Mesothelial cell of epicardium (in vitro differentiated cells): ENCODE measurements at regions not wholly inside any gene's neighbourhood (a gene's known extent, or its start where the extent isn't known, plus 50 kb on each side); places are given as distances from the start of the nearest gene placed in this dataset.
A peak's percentile ranks its signal among the peaks of the same experiment; 100 is the strongest.

Source experiments
- DNase-seq, 2 experiments: peaks; one replicate each; pipeline ENCODE4 v3.0.0; 2021; ENCODE audit warnings: low spot score in 2 of 2; ENCODE audit not compliant: unreplicated experiment in 2 of 2
- H3K27ac Mint-ChIP-seq: 2 replicates; pipeline ENCODE4 v1.8.0; 2021; ENCODE audit warnings: mixed read lengths
- H3K27me3 Mint-ChIP-seq: 2 replicates; pipeline ENCODE4 v1.8.0; 2021; ENCODE audit warnings: low read depth, mixed read lengths
- H3K36me3 Mint-ChIP-seq: 2 replicates; pipeline ENCODE4 v1.8.0; 2021; ENCODE audit warnings: mixed read lengths
- H3K4me1 Mint-ChIP-seq: 2 replicates; pipeline ENCODE4 v1.8.0; 2021; ENCODE audit warnings: mixed read lengths
- H3K4me3 Mint-ChIP-seq: 2 replicates; pipeline ENCODE4 v1.8.0; 2021; ENCODE audit warnings: mild to moderate bottlenecking, moderate library complexity, mixed read lengths
- H3K9me3 Mint-ChIP-seq: 2 replicates; pipeline ENCODE4 v1.8.0; 2021; ENCODE audit warnings: mixed read lengths
- CTCF ChIP-seq: fragments of 200-600 bp; sonication (generic); IDR thresholded peaks from one replicate; pipeline ENCODE4 v1.5.0; 2021; ENCODE audit warnings: antibody characterized with exemption; ENCODE audit not compliant: unreplicated experiment

- Mint-ChIP-seq H3K36me3 (peaks cover under 1% of the 10 kb centered on the region), H3K4me1 (no peaks in the 10 kb centered on the region), H3K9me3 (peaks cover 37% of the 10 kb centered on the region), H3K27me3 (no peaks in the 10 kb centered on the region), H3K27ac (no peak overlapping the region), H3K4me3 (no peak overlapping the region)
- no peak for DNase-seq
- TF ChIP-seq CTCF, result no peak
Observed at GRCh38 chr10:83433705-83434104, 705.6 kb upstream of the GHITM start.

GRCh38 chr10:83448013-83448412, 691.3 kb upstream of the GHITM start:
- Mint-ChIP-seq H3K4me3 (no peak overlapping the region), H3K9me3 (peaks cover 4% of the 10 kb centered on the region), H3K4me1 (peaks cover 9% of the 10 kb centered on the region), H3K36me3 (no peaks in the 10 kb centered on the region), H3K27me3 (no peaks in the 10 kb centered on the region), H3K27ac (no peak overlapping the region)
- TF ChIP-seq CTCF, result no peak
- DNase-seq, result no peak

GRCh38 chr10:83458611-83459010, 680.7 kb upstream of the GHITM start:
- Mint-ChIP-seq H3K4me3 (no peak overlapping the region), H3K36me3 (peaks cover under 1% of the 10 kb centered on the region), H3K27ac (no peak overlapping the region), H3K27me3 (no peaks in the 10 kb centered on the region), H3K9me3 (peaks cover 2% of the 10 kb centered on the region), H3K4me1 (peaks cover 9% of the 10 kb centered on the region)
- no peak for TF ChIP-seq CTCF
- no peak for DNase-seq

GRCh38 chr10:83459124-83459523, 680.2 kb upstream of the GHITM start:
- no peak for DNase-seq
- no peaks in the 10 kb centered on the region for H3K27me3 Mint-ChIP-seq
- H3K4me1 Mint-ChIP-seq, result peaks cover 7% of the 10 kb centered on the region
- no peak overlapping the region for H3K4me3 Mint-ChIP-seq
- peaks cover 5% of the 10 kb centered on the region for H3K9me3 Mint-ChIP-seq
- peaks cover 2% of the 10 kb centered on the region for H3K36me3 Mint-ChIP-seq
- no peak for TF ChIP-seq CTCF
- no peak overlapping the region for H3K27ac Mint-ChIP-seq

GRCh38 chr10:83469728-83470331, 669.5 kb upstream of the GHITM start:
- peaks cover 16% of the 10 kb centered on the region for H3K36me3 Mint-ChIP-seq
- H3K4me3 Mint-ChIP-seq, result no peak overlapping the region
- H3K27ac Mint-ChIP-seq, result peak overlapping the region; percentile 55
- TF ChIP-seq CTCF, result no peak
- peaks cover 17% of the 10 kb centered on the region for H3K4me1 Mint-ChIP-seq
- peaks cover 46% of the 10 kb centered on the region for H3K9me3 Mint-ChIP-seq
- no peaks in the 10 kb centered on the region for H3K27me3 Mint-ChIP-seq
- no peak for DNase-seq

GRCh38 chr10:83476211-83476610, 663.1 kb upstream of the GHITM start:
- Mint-ChIP-seq H3K9me3 (peaks cover 30% of the 10 kb centered on the region), H3K36me3 (peaks cover 9% of the 10 kb centered on the region), H3K27me3 (no peaks in the 10 kb centered on the region), H3K4me1 (peaks cover 10% of the 10 kb centered on the region), H3K27ac (no peak overlapping the region), H3K4me3 (no peak overlapping the region)
- no peak for TF ChIP-seq CTCF
- DNase-seq, result no peak
